ENCODE measurements at regions not wholly inside any gene's neighbourhood (a gene's known extent, or its start where the extent isn't known, plus 50 kb on each side); places are given as distances from the start of the nearest gene placed in this dataset.

- DNase-seq (ENCODE audit: low spot score), result no peak
- Histone ChIP-seq H3K9me2 (ENCODE audit: insufficient read depth, low read length) (no peaks in the 10 kb centered on the region), H3K79me2 (ENCODE audit: insufficient read depth, low read depth, low read length) (no peaks in the 10 kb centered on the region), H3K36me3 (ENCODE audit: insufficient read depth, low read length) (no peaks in the 10 kb centered on the region), H3K27ac (ENCODE audit: low read depth, low read length, poor library complexity, severe bottlenecking) (no peak overlapping the region), H2AFZ (ENCODE audit: low read length) (no peak overlapping the region), H4K20me1 (ENCODE audit: insufficient read depth, low read length) (no peaks in the 10 kb centered on the region), H3K4me2 (ENCODE audit: low read length) (no peak overlapping the region), H3K4me3 (ENCODE audit: low read depth, low read length, poor library complexity, severe bottlenecking) (no peak overlapping the region), H3K4me1 (ENCODE audit: insufficient read depth, low read length, poor library complexity, severe bottlenecking) (no peaks in the 10 kb centered on the region), H3K9me3 (ENCODE audit: low read length) (no peaks in the 10 kb centered on the region)
- ChIA-PET CTCF (ENCODE audit: unreplicated experiment) (no interaction called here), POLR2A (no interaction called here)
- BruUV-seq (replicated peaks), result no TSS peak
- intact Hi-C loops (cut with micrococcal nuclease; ENCODE audit: unreplicated experiment), result no loop called here
- no peak for TF ChIP-seq EZH2phosphoT487 (IDR thresholded peaks at IDR 0.05; ENCODE audit: borderline replicate concordance, low read depth, low read length)
- TF ChIP-seq CTCF (conservative IDR thresholded peaks at IDR 0.05; ENCODE audit: low read length), result no peak
These were observed 399.9 kb downstream of the TMEM161B start for GRCh38 chr5:87868792-87869191.

GRCh38 chr5:87867281-87867680 is 401.4 kb downstream of the TMEM161B start:
- POLR2A ChIA-PET, result no interaction called here
- Histone ChIP-seq H3K9me3 (ENCODE audit: low read length) (no peaks in the 10 kb centered on the region), H3K4me2 (ENCODE audit: low read length) (no peak overlapping the region), H3K9me2 (ENCODE audit: insufficient read depth, low read length) (no peaks in the 10 kb centered on the region), H4K20me1 (ENCODE audit: insufficient read depth, low read length) (no peaks in the 10 kb centered on the region), H3K4me1 (ENCODE audit: insufficient read depth, low read length, poor library complexity, severe bottlenecking) (no peaks in the 10 kb centered on the region), H2AFZ (ENCODE audit: low read length) (no peak overlapping the region), H3K27ac (ENCODE audit: low read depth, low read length, poor library complexity, severe bottlenecking) (no peak overlapping the region), H3K4me3 (ENCODE audit: low read depth, low read length, poor library complexity, severe bottlenecking) (no peak overlapping the region), H3K36me3 (ENCODE audit: insufficient read depth, low read length) (no peaks in the 10 kb centered on the region), H3K79me2 (ENCODE audit: insufficient read depth, low read depth, low read length) (no peaks in the 10 kb centered on the region)
- DNase-seq (ENCODE audit: low spot score), result no peak
- intact Hi-C loops (cut with micrococcal nuclease; ENCODE audit: unreplicated experiment), result no loop called here
- BruUV-seq (replicated peaks), result no TSS peak
- CTCF ChIA-PET (ENCODE audit: unreplicated experiment), result no interaction called here
- TF ChIP-seq CTCF (conservative IDR thresholded peaks at IDR 0.05; ENCODE audit: low read length) (no peak), EZH2phosphoT487 (IDR thresholded peaks at IDR 0.05; ENCODE audit: borderline replicate concordance, low read depth, low read length) (no peak)

GRCh38 chr5:87853541-87853940 is 415.1 kb downstream of the TMEM161B start:
- H3K9me3 ChIP-seq (ENCODE audit: low read length), result no peaks in the 10 kb centered on the region
- H3K9me2 ChIP-seq (ENCODE audit: insufficient read depth, low read length), result no peaks in the 10 kb centered on the region
- H4K20me1 ChIP-seq (ENCODE audit: insufficient read depth, low read length), result no peaks in the 10 kb centered on the region
- ChIA-PET CTCF (ENCODE audit: unreplicated experiment) (no interaction called here), POLR2A (no interaction called here)
- H3K79me2 ChIP-seq (ENCODE audit: insufficient read depth, low read depth, low read length), result no peaks in the 10 kb centered on the region
- DNase-seq (ENCODE audit: low spot score), result no peak
- intact Hi-C loops (cut with micrococcal nuclease; ENCODE audit: unreplicated experiment), result no loop called here
- no peak overlapping the region for H3K4me2 ChIP-seq (ENCODE audit: low read length)
- TF ChIP-seq CTCF (conservative IDR thresholded peaks at IDR 0.05; ENCODE audit: low read length) (no peak), EZH2phosphoT487 (IDR thresholded peaks at IDR 0.05; ENCODE audit: borderline replicate concordance, low read depth, low read length) (no peak)
- no peak overlapping the region for H3K27ac ChIP-seq (ENCODE audit: low read depth, low read length, poor library complexity, severe bottlenecking)
- H3K4me3 ChIP-seq (ENCODE audit: low read depth, low read length, poor library complexity, severe bottlenecking), result no peak overlapping the region
- no peaks in the 10 kb centered on the region for H3K4me1 ChIP-seq (ENCODE audit: insufficient read depth, low read length, poor library complexity, severe bottlenecking)
- no peak overlapping the region for H2AFZ ChIP-seq (ENCODE audit: low read length)
- no peaks in the 10 kb centered on the region for H3K36me3 ChIP-seq (ENCODE audit: insufficient read depth, low read length)
- BruUV-seq (replicated peaks), result no TSS peak

Data from OCI-LY7 (cell line).